GM18519 (cell line): ENCODE measurements at regions not wholly inside any gene's neighbourhood (a gene's known extent, or its start where the extent isn't known, plus 50 kb on each side); places are given as distances from the start of the nearest gene placed in this dataset.

Source experiments
- ATAC-seq: cut with Tn5 transposase; IDR thresholded peaks from one replicate; pipeline ENCODE4 v1.9.1; 2021; ENCODE audit warnings: mild to moderate bottlenecking, moderate library complexity; ENCODE audit not compliant: unreplicated experiment, low FRiP score

DNA sequence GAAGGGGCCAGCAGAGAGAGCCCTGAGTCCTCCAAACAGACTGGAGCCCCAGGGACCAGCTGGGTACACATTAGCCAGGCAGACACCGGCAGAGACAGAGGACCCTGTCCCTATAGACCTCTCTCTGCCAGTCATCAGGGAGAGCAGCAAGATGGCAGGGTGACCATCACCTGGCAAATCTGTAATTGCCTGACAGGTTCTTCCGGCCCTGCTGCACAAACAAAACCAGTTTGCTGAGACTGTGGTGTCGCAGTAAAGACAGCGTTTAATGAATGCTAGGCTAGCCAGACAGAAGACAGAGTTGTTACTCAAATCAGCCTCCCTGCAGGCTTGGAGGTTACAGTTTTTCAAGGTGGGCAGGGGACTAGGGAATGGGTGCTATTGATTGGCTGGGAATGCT, 618.9 kb downstream of the NPHP4 start:
- ATAC-seq: no peak

DNA sequence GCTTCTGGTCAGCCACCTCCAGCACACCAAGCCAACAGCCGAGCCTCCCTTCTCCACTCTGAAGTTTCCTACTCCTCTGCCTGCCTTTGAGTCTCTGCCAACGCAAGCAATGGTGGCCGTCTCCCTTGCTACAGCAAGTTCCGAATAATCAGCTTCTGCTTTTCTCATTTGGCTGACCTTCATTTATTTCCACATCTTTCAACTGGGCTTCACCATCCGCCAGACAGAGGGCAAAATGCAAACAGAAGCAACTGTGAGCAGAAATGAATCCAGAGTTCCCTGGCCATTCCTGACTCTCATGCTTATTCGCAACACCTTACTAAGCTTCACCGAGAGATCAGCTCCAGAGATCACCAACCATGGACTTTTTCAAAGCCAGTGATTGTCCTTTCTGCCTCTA, 621.0 kb downstream of the NPHP4 start:
- ATAC-seq: no peak

- ATAC-seq: no peak
Observed at GRCh38 chr1:5370311-5370710, 621.9 kb downstream of the NPHP4 start.

DNA sequence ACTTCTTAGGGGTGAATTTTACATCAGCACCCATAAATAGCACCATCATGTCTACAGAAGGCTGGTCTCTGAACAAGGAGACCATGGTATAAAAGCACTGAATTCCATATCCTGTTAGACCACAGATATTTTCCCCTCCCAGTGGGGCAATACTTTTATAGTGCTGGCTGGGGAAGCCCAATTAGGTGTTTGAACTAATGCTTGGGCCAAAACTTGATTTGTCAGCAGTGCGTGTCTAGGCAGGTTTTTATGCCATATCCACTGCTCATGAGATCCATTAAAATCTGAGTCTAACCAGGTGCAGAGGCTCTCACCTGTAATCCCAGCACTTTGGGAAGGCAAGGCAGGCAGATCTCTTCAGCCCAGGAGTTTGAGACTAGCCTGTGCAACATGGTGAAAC, 623.0 kb downstream of the NPHP4 start:
- no peak for ATAC-seq

DNA sequence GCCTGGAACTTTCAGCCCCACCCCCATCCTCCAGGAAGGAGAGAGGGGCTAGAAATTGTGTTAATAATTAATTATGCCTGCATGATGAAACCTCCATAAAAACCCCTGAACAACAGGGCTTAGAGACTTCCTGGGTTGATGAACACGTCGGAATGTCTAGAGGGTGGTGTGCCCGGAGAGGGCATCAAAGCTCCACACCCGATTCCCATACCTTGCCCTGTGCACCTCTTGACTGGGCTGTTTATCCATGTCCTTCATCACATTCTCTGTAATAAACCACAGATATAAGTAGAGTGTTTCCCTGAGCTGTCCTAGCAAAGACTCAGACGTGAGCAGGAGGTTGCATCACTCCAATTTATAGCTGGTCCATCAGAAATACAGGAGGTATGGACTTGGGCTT, 624.0 kb downstream of the NPHP4 start:
- ATAC-seq: no peak

- ATAC-seq: no peak
Observed at GRCh38 chr1:5367306-5367705, 624.9 kb downstream of the NPHP4 start.

- no peak for ATAC-seq
Observed at GRCh38 chr1:5365751-5366150, 626.5 kb downstream of the NPHP4 start.

GRCh38 chr1:5364591-5364990, 627.6 kb downstream of the NPHP4 start:
- ATAC-seq: no peak

- ATAC-seq: no peak
Observed at GRCh38 chr1:5354681-5355080, 637.5 kb downstream of the NPHP4 start.

GRCh38 chr1:5351366-5351765, 640.9 kb downstream of the NPHP4 start:
- no peak for ATAC-seq

GRCh38 chr1:5349526-5349925, 642.7 kb downstream of the NPHP4 start:
- ATAC-seq: no peak

- no peak for ATAC-seq
Observed at GRCh38 chr1:5348732-5349465, 643.3 kb downstream of the NPHP4 start.

GRCh38 chr1:5347726-5348125, 644.5 kb downstream of the NPHP4 start:
- ATAC-seq: no peak

DNA sequence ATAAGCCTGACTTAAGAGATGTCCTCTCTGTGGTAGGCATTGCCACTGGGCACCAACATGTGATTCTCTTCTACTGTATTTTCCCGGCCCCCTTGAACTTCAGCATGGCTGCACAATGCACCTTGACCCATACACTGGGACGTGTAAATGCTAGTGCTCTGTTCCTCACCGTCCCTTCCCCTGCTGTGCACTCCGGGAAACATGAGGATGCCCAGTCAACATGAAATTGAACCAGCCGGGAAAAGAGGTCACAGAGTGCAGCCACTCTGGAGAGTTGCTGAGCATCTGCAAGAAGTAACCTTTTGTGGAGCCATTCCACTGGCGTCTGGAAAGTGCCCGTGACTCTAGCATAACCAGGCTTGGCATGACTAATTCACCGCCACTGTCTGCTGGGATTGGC, 646.7 kb downstream of the NPHP4 start:
- ATAC-seq: no peak

DNA sequence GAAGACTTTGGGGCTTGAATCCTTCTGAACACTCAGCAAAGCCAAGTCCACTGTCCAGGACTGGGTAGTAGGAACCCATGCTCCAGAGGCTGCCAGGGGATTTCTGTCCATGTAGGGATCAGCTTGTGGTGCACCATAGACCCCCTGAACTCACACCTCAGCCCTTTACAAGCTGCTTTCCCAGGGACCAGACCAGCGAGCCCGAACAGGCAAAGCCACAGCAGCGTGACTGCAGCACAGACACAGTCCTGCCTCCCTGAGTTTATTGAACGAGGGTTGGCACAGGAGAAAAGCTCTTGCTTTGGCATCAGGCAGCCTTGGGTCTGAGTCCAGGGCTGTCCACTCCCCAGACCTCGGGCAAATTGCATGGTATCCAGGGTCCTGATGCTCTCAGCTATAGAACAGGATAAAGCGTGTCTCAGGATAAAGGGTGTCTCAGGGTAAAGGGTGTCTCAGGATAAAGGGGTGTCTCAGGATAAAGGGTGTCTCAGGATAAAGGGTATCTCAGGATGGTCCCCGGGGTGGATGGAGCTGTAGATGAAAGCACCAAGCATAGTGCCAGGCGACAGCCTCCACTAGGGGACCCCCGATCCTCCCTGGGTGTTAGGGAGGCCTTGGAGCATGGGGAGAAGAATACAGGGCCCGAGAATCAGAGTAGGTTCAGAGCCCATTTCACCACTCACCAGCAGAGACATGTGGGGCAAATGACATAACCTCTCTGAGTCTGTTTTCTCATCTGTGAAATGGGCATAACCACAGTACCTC, 648.8 kb downstream of the NPHP4 start:
- ATAC-seq: no peak

DNA sequence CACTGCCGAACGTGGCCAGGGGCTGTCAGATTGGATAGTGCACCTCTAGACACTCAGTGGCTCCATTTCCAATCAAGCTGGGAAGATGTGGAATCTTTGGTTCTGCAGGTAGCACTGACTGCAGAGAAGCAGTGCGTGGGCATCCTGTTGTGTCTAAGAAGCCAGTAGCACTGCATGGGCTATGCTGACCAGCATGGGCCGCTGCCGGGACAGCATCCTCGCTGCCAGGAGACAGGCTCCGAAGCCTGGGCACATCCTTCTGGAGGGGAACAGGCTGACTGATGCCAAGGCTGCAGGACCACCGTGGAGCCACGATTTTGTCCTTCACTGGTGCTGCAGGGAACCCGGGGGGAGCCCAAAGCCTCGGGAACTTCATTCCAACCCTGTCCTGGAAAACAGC, 649.4 kb downstream of the NPHP4 start:
- no peak for ATAC-seq

DNA sequence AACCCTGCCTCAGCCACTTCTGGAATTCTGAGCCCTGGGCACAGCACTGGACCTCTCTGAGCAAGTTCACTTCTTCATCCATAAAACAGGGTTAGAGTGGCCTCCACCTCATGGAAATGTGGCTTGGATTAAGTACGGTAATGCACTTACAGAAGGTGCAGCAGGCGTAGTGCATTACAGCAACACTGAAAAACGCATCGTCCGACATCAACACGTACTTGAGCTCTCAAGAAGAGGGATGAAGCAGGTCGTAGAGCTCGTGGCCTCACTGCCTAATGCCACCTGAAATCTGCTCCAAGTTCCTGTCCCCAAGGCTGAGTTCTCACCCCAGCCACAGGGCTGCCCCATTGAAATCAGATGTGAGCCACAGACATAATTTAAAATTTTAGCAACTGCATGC, 650.1 kb downstream of the NPHP4 start:
- ATAC-seq: no peak

DNA sequence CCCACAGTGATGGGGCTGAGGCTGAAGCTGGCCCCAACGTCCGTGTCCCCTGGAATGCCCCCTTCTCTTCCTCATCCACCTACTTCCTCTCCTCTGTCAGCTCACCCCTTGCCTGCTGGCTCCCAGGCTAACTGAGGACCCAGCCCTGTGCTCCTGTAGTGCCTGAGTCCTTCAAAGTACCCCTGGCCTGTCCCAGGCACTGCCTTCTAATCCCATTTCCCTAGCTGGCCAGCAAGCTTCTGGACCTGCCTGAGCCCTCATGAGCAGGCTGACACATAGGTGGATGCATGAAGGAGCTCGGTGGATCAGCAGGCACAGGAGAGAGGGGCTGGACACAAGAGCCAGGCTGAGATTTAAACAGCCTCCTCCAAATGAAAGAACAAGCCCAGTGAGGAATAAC, 650.8 kb downstream of the NPHP4 start:
- ATAC-seq: no peak

- no peak for ATAC-seq
Observed at GRCh38 chr1:5340560-5341130, 651.6 kb downstream of the NPHP4 start.

GRCh38 chr1:5338466-5338865, 653.8 kb downstream of the NPHP4 start:
- no peak for ATAC-seq

DNA sequence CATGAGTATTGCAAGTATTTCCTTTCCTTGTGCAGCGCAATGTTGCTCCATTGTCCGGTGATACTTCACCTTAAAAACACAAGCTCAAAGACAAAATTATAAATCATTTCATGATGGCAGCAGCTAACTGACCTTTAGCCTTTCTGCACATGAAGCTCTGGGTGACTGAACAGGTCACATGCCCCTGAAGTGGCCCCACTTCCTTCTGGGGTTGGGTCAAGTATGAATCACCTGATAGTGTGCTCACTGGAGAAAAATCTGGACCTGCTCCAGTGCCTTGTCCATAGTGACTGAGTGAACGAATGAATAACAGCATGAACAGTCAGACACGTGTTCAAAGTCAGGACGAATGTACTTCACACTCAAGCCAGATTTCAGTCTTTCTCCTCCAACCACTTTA, 658.9 kb downstream of the NPHP4 start:
- ATAC-seq: no peak

DNA sequence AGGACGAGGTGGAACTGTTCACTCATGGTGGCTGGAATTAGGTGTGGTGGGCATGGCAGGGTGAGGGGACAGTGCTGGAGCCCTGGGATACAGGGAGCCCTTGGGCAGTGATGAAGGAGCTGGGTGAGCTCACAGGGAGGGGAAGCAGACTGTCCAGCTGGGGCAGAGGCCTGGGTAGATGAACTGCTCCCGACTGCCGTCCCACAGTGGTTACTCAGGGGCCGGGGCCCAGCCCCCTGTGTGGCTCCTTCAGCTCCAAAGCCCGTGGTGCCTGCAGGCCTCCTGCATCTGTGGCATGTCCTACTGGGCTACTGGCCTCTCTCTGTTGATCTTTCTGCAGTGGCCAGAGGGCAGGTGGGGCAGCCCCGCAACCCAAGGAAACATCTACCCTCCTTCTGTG, 661.1 kb downstream of the NPHP4 start:
- no peak for ATAC-seq
